Bone marrow (tissue), 2 donors: ENCODE measurements at regions not wholly inside any gene's neighbourhood (a gene's known extent, or its start where the extent isn't known, plus 50 kb on each side); places are given as distances from the start of the nearest gene placed in this dataset.
"Not testable (repeated sequence)": the region's sequence is repeated elsewhere in the genome, so short reads cannot be mapped to it uniquely, and the experiment has no call there.

ENCODE experiments used
- DNase-seq, 2 donors: peaks; one replicate each; lab custom pipeline; 2025; lab: John Stamatoyannopoulos, UW

DNA sequence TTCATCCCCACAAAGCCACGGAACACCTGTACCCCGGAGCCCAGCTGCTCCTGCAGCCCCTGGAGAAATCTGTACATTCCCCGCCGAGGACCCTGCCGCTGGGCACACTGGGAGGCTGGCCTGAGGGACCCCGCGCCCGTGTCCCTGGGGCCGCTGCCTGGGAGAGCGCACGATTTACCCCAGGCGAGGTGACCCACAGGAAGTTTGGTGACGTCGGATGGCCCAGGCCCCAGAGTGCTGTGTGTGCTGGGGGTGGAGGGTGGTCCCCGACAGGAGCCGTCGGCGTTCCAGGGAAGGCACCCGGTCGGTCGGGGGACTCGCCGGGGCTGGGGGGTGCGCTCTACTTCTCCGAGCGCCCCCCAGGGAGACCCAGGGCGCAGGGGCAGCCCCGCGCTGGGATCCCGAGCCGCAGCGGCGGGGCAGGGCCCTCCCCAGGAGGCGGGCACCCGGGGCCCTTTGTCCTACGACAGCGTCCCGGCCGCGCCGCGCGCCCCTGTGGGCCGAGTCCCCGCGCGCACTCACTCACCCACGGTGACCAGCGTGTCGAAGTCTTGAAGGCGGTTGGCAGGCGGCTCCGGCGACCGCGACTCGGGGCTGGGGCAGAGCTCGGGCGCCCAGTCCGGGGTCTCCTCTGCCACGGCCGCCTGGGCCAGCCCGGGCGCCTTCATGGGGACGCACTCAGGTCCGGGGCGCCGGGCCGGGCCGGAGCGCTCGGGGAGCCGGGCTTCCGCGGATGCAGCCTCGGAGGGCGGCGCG lies 206.4 kb upstream of the PRKX start:
- DNase-seq, result not testable (repeated sequence)

DNA sequence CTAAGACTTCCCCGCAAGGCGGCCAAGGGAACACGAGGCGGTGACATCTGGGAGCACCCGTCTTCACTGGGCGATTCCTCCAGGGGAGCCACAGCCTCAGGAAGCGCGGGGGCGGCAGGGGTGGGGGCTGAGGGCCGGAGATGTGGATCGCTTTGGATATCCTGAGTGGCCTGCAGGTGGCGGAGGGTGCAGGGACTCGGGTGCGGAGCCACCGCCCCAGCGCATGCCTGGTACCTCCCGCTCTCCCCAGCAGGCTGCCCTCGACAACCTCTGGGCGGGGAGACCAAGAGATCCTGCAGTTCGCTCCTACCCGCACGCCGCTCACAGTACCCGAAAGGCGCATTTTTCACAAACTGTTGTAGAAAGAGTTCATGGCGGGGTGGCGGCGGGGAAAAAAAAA lies 201.4 kb upstream of the PRKX start:
- DNase-seq, result not testable (repeated sequence)

DNA sequence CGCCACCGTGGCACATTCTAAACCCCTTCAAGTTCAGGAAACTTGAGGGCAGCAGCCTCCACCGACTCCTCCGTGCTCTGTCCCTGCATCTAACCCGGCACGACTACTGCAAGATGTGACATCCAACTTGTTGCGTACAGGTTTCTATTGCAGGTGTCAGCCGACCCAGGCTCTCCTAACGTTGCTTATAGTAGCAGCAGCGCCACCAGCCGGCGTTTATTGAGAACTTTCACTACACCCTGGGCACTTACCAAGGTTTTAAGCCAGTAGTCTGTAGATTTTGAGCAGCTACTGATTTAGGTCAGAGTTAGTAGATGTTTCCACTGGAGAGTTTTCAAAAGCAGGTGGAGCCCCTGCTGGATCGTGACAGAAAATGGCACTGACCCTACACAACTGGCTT lies 200.6 kb upstream of the PRKX start:
- not testable (repeated sequence) for DNase-seq

DNA sequence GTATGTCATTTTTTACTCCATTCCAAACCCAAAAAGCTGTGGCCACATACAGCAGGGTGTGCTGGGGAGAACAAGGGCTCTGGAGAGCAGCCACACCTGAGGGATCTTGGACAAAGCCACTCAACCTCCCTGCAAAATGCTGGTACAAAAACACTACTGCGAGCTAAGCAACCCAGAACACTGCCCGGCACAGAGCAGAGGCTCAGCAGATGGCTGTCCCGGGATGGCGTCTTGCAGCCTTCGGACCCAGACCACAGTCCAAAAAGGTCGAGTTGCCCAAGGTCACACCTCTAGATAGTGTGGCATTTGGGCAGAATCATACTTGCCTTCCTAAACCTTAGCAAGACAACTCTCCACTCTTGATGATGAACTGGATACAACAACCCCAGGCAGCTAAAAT lies 197.6 kb upstream of the PRKX start:
- not testable (repeated sequence) for DNase-seq

DNA sequence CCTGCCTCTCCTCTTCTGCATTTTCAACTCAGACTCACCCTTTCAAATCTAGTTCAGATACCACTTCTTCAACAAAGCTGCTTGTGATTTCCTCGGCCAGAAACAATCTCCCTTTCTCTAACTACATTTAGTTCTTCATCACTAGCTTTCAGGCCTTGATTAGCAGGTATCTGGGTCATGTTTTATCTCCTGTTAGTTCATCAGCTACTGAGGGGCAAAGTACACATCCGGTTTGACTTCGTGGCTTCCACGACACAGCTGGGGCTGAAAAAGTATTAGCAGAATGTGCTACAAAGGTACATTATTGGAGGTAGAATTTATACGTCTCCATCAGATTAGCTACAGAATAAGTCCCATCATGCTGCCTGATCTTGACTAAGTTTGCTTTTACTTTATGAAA lies 197.2 kb upstream of the PRKX start:
- not testable (repeated sequence) for DNase-seq

DNA sequence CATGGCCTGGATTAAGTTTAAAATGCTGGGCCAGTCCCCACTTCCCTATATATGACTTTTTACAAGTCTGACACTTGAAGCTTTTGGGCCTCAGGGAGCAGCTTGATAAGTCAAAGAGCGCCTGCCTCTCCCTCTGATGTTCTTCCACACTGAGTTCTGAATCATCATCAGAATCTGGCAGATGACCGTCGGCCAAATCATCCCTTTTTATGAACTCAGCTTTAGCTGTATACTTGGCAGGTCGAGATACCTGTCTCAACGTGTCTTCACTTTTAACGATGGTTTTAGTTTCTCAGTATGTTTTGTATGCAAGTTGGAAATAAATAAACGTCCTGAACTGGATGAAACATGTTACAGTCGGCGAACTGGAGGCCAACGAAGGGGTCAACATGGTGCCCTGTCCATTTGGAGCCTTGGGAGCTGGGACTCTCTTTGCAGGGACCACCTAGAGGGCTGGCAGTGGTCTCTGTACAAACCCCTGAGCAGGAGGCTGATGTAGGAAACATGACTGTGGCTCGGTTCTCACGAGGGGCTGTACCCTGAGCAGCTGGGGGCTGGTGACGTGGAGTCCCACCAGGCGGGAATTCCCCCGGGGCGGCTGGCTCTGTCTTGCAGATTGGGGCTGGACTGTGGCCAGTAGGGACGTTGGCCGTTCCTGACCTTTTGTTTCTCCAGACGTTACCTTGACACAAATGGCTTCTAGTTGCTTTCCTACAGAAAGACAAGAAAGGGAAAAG lies 192.2 kb upstream of the PRKX start:
- DNase-seq, result not testable (repeated sequence)

DNA sequence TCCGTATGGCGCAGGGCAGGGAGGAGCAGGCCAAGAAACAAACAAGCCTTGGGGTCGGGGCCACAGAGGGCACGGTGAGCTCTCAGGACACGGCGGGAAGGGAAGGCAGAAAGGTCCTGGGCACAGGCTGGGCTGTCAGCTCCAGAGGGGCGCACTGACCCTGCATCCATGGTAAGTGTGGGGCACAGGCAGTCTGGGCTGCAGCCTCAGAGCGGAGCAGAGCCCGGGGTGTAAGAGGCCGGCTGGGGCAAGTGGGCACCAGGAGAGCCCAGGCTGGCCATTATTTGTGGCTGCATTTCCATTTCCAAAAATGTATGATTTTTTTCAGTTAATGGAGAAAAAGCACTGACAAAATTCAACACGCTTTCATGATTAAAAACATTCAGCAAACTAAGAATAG lies 188.8 kb upstream of the PRKX start:
- DNase-seq, result not testable (repeated sequence)

DNA sequence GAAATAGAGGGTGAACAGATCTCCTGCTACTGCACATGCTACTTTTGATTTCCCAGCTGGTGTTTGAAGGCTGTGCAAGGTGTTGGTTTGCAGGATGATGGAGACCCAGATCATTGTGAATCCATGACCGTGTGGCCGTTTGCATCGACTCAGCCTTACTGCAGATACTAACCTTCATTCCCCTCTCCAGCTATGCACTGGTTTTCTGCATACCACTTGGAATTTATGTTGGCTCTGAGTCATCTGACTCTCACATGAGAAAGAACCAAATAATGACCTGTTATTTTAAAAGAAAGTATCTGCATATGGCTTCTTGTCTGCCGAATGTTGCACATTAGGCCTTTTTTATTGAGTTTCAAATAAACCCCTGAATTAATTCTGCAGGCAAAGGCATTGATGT lies 183.3 kb upstream of the PRKX start:
- DNase-seq, result not testable (repeated sequence)

DNA sequence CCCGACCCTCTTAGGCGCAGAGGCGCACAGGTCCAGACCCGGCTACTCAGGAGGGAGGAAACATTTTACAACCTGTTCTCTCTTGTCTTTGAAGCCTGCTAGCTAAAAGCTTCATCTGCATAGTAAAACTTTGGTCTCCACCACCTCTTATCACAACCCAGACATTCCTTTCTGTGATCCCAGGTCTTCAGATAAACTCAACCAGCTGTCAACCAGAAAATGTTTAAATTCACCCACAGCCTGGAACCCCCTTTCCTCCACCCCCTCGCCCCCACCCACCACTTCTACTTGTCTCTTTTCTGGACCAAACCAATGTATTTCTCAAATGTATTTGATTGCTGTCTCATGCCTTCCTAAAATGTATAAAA lies 169.1 kb upstream of the PRKX start:
- not testable (repeated sequence) for DNase-seq

DNA sequence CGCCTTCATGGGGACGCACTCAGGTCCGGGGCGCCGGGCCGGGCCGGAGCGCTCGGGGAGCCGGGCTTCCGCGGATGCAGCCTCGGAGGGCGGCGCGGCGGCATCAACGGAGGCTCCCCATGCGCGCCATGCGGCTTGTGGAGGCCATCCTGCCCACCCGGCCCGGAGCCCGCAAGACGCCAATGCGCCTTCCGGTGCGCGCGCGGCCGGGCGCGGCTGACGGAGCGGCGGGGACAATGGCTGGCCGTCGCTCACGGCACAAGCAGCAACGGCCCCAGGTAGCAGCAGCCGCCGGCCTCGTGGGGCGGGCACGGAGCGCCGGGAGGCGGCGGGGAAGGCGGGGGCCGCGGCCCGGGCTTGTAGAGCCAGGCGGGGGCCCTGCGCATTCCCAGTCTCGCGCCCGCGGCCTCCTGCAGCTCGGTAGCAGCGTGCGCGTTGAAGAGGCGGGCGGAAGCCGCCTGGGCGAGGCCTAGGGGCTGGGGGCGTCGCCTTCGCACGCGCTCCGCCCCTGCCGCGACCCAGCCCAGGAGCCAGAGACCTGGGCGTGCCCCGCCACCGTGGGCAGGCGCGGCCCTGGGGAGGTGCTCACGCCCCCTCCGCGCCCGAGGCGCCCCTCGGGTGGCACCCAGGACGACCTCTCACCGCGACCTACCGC lies 168.6 kb upstream of the PRKX start:
- DNase-seq, result not testable (repeated sequence)

DNA sequence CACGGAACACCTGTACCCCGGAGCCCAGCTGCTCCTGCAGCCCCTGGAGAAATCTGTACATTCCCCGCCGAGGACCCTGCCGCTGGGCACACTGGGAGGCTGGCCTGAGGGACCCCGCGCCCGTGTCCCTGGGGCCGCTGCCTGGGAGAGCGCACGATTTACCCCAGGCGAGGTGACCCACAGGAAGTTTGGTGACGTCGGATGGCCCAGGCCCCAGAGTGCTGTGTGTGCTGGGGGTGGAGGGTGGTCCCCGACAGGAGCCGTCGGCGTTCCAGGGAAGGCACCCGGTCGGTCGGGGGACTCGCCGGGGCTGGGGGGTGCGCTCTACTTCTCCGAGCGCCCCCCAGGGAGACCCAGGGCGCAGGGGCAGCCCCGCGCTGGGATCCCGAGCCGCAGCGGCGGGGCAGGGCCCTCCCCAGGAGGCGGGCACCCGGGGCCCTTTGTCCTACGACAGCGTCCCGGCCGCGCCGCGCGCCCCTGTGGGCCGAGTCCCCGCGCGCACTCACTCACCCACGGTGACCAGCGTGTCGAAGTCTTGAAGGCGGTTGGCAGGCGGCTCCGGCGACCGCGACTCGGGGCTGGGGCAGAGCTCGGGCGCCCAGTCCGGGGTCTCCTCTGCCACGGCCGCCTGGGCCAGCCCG lies 167.9 kb upstream of the PRKX start:
- DNase-seq, result not testable (repeated sequence)

DNA sequence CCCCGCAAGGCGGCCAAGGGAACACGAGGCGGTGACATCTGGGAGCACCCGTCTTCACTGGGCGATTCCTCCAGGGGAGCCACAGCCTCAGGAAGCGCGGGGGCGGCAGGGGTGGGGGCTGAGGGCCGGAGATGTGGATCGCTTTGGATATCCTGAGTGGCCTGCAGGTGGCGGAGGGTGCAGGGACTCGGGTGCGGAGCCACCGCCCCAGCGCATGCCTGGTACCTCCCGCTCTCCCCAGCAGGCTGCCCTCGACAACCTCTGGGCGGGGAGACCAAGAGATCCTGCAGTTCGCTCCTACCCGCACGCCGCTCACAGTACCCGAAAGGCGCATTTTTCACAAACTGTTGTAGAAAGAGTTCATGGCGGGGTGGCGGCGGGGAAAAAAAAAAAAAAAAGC lies 162.9 kb upstream of the PRKX start:
- not testable (repeated sequence) for DNase-seq

DNA sequence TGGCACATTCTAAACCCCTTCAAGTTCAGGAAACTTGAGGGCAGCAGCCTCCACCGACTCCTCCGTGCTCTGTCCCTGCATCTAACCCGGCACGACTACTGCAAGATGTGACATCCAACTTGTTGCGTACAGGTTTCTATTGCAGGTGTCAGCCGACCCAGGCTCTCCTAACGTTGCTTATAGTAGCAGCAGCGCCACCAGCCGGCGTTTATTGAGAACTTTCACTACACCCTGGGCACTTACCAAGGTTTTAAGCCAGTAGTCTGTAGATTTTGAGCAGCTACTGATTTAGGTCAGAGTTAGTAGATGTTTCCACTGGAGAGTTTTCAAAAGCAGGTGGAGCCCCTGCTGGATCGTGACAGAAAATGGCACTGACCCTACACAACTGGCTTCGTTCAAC lies 162.2 kb upstream of the PRKX start:
- not testable (repeated sequence) for DNase-seq

DNA sequence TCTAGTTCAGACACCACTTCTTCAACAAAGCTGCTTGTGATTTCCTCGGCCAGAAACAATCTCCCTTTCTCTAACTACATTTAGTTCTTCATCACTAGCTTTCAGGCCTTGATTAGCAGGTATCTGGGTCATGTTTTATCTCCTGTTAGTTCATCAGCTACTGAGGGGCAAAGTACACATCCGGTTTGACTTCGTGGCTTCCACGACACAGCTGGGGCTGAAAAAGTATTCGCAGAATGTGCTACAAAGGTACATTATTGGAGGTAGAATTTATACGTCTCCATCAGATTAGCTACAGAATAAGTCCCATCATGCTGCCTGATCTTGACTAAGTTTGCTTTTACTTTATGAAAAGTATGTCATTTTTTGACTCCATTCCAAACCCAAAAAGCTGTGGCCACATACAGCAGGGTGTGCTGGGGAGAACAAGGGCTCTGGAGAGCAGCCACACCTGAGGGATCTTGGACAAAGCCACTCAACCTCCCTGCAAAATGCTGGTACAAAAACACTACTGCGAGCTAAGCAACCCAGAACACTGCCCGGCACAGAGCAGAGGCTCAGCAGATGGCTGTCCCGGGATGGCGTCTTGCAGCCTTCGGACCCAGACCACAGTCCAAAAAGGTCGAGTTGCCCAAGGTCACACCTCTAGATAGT lies 158.9 kb upstream of the PRKX start:
- not testable (repeated sequence) for DNase-seq

DNA sequence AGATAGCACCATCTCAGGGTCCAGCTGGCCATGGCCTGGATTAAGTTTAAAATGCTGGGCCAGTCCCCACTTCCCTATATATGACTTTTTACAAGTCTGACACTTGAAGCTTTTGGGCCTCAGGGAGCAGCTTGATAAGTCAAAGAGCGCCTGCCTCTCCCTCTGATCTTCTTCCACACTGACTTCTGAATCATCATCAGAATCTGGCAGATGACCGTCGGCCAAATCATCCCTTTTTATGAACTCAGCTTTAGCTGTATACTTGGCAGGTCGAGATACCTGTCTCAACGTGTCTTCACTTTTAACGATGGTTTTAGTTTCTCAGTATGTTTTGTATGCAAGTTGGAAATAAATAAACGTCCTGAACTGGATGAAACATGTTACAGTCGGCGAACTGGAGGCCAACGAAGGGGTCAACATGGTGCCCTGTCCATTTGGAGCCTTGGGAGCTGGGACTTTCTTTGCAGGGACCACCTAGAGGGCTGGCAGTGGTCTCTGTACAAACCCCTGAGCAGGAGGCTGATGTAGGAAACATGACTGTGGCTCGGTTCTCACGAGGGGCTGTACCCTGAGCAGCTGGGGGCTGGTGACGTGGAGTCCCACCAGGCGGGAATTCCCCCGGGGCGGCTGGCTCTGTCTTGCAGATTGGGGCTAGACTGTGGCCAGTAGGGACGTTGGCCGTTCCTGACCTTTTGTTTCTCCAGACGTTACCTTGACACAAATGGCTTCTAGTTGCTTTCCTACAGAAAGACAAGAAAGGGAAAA lies 153.8 kb upstream of the PRKX start:
- DNase-seq, result not testable (repeated sequence)

DNA sequence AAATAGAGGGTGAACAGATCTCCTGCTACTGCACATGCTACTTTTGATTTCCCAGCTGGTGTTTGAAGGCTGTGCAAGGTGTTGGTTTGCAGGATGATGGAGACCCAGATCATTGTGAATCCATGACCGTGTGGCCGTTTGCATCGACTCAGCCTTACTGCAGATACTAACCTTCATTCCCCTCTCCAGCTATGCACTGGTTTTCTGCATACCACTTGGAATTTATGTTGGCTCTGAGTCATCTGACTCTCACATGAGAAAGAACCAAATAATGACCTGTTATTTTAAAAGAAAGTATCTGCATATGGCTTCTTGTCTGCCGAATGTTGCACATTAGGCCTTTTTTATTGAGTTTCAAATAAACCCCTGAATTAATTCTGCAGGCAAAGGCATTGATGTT lies 144.9 kb upstream of the PRKX start:
- DNase-seq, result not testable (repeated sequence)

DNA sequence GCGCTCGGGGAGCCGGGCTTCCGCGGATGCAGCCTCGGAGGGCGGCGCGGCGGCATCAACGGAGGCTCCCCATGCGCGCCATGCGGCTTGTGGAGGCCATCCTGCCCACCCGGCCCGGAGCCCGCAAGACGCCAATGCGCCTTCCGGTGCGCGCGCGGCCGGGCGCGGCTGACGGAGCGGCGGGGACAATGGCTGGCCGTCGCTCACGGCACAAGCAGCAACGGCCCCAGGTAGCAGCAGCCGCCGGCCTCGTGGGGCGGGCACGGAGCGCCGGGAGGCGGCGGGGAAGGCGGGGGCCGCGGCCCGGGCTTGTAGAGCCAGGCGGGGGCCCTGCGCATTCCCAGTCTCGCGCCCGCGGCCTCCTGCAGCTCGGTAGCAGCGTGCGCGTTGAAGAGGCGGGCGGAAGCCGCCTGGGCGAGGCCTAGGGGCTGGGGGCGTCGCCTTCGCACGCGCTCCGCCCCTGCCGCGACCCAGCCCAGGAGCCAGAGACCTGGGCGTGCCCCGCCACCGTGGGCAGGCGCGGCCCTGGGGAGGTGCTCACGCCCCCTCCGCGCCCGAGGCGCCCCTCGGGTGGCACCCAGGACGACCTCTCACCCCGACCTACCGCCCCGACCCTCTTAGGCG lies 130.2 kb upstream of the PRKX start:
- not testable (repeated sequence) for DNase-seq

DNA sequence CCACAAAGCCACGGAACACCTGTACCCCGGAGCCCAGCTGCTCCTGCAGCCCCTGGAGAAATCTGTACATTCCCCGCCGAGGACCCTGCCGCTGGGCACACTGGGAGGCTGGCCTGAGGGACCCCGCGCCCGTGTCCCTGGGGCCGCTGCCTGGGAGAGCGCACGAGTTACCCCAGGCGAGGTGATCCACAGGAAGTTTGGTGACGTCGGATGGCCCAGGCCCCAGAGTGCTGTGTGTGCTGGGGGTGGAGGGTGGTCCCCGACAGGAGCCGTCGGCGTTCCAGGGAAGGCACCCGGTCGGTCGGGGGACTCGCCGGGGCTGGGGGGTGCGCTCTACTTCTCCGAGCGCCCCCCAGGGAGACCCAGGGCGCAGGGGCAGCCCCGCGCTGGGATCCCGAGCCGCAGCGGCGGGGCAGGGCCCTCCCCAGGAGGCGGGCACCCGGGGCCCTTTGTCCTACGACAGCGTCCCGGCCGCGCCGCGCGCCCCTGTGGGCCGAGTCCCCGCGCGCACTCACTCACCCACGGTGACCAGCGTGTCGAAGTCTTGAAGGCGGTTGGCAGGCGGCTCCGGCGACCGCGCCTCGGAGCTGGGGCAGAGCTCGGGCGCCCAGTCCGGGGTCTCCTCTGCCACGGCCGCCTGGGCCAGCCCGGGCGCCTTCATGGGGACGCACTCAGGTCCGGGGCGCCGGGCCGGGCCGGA lies 129.5 kb upstream of the PRKX start:
- DNase-seq, result peak in 1 of 2 donors; percentile 0

DNA sequence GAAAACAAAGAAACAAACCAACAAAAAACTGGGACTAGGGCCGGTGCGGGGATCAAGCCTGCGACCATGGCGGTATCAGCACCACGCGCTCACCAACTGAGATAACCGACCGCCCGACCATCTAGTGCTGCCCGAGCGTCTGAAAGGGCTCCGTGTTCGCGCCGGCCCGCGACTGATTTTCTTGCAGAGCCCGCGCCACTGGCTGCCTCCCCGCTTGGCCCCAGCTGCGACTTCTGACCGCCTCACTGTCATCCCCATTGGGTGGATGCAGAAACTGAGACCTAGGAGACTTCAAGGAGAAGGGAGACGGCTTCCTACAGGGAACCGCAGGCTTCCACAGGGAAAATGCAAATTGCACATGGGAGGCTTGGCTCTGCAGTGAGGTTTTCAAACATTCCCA lies 125.3 kb upstream of the PRKX start:
- not testable (repeated sequence) for DNase-seq
